ENCODE measurements at regions not wholly inside any gene's neighbourhood (a gene's known extent, or its start where the extent isn't known, plus 50 kb on each side); places are given as distances from the start of the nearest gene placed in this dataset.

DNA sequence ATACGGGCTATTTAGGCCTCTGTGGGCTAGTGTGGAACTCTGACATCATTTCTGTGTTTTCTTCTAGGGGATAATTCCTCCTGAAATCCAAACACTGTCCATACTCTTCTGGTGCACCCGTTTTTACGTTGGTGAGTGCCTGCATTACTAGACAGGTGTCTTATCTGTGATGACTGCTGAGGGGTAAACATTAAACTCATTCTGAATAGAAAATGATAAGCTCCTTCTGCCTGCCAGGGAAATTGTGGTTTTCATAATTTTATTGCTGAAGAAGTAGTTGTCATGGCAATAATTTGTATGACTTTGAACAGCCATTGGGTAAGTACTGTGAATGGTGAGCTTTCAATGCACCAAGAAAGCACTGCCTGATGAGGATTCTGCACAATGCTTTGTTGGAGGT is 705.6 kb downstream of the UTRN start:
- H3K9me3 ChIP-seq = no peaks in the 10 kb centered on the region
- intact Hi-C loops (cut with DNase I) = no loop called here
- H3K27ac ChIP-seq = no peak overlapping the region
- TF ChIP-seq POLR2A (IDR thresholded peaks at IDR 0.05) (no peak), CTCF (IDR thresholded peaks at IDR 0.05) (no peak)
- H3K36me3 ChIP-seq (replicated peaks in 1 of 2; ENCODE audit: insufficient read depth in 1 of 2, low read depth in 2 of 2) = no peaks in the 10 kb centered on the region
- no peak for ATAC-seq
- WGBS, 2 donors = 27 to 31% methylated on average over 3 of the region's 3 CpGs
- peaks cover 11% of the 10 kb centered on the region for H3K4me1 ChIP-seq
- DNase-seq = no peak
- no peaks in the 10 kb centered on the region for H3K27me3 ChIP-seq
- no peak overlapping the region for H3K4me3 ChIP-seq

DNA sequence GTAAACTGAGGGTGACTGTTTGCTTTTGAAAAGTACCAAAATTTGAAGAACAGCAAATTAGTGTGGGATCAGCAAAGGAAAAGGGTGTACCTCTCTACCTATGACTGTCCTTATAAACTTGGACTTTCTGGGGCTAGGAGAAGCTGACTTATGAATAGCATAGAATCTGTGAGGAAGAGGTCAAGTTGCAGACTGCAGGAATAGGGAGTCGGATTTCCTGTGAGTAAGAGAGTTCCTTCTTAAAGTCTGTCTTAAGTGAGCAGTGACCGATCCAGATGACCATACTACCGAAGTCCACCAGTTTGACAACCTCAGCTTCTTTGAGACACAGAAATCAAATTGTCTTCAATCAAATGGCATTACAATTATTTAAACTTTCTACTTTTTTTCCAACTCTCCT is 708.7 kb downstream of the UTRN start:
- H3K4me3 ChIP-seq = no peak overlapping the region
- intact Hi-C loops (cut with DNase I) = no loop called here
- H3K36me3 ChIP-seq (replicated peaks in 1 of 2; ENCODE audit: insufficient read depth in 1 of 2, low read depth in 2 of 2) = no peaks in the 10 kb centered on the region
- no peaks in the 10 kb centered on the region for H3K9me3 ChIP-seq
- H3K27ac ChIP-seq = no peak overlapping the region
- TF ChIP-seq CTCF (IDR thresholded peaks at IDR 0.05) (no peak), POLR2A (IDR thresholded peaks at IDR 0.05) (no peak)
- no peaks in the 10 kb centered on the region for H3K27me3 ChIP-seq
- DNase-seq (no peak), ATAC-seq (no peak)
- peaks cover 11% of the 10 kb centered on the region for H3K4me1 ChIP-seq
- WGBS, 2 donors = 87 to 97% methylated on average over 3 of the region's 3 CpGs

- Histone ChIP-seq H3K27me3 (no peaks in the 10 kb centered on the region), H3K4me1 (no peaks in the 10 kb centered on the region), H3K36me3 (replicated peaks in 1 of 2; ENCODE audit: insufficient read depth in 1 of 2, low read depth in 2 of 2) (no peaks in the 10 kb centered on the region), H3K4me3 (no peak overlapping the region), H3K9me3 (no peaks in the 10 kb centered on the region), H3K27ac (no peak overlapping the region)
- TF ChIP-seq POLR2A (IDR thresholded peaks at IDR 0.05) = no peak
- TF ChIP-seq CTCF (IDR thresholded peaks at IDR 0.05) = no peak
- intact Hi-C loops (cut with DNase I) = no loop called here
- no peak for ATAC-seq
- 80 to 83% methylated on average over 3 of the region's 3 CpGs for WGBS, 2 donors
- no peak for DNase-seq
These were observed 712.9 kb downstream of the UTRN start for GRCh38 chr6:144997996-144998395.

- H3K4me3 ChIP-seq = no peak overlapping the region
- H3K9me3 ChIP-seq = no peaks in the 10 kb centered on the region
- no peaks in the 10 kb centered on the region for H3K36me3 ChIP-seq (replicated peaks in 1 of 2; ENCODE audit: insufficient read depth in 1 of 2, low read depth in 2 of 2)
- TF ChIP-seq CTCF (IDR thresholded peaks at IDR 0.05) (no peak), POLR2A (IDR thresholded peaks at IDR 0.05) (no peak)
- DNase-seq = no peak
- no peak overlapping the region for H3K27ac ChIP-seq
- no peak for ATAC-seq
- H3K27me3 ChIP-seq = no peaks in the 10 kb centered on the region
- WGBS, 2 donors = 93 to 94% methylated on average over 1 of the region's 1 CpG
- intact Hi-C loops (cut with DNase I) = no loop called here
- no peaks in the 10 kb centered on the region for H3K4me1 ChIP-seq
These were observed 714.0 kb downstream of the UTRN start for GRCh38 chr6:144999127-144999526.

DNA sequence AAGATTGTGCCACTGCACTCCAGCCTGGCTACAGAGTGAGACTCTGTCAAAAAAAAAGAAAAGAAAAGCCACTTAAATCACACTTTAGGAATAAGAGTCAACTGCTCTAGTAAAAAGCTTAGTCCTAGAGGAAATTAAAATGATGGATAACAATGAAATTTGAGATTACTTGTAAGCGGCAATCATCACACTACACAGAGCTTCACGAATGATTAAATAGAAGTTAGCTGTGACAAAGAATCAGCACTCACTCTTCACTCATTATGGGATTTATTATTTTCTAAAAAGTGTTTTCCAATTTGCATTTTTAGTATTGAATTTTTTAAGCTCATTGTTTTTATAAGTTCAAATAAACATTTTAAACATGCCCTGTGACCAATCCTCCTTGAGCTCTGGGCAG is 718.0 kb downstream of the UTRN start:
- intact Hi-C loops (cut with DNase I) = no loop called here
- ATAC-seq (no peak), DNase-seq (no peak)
- no peak overlapping the region for H3K27ac ChIP-seq
- no peak overlapping the region for H3K4me3 ChIP-seq
- no peaks in the 10 kb centered on the region for H3K4me1 ChIP-seq
- no peaks in the 10 kb centered on the region for H3K9me3 ChIP-seq
- no peaks in the 10 kb centered on the region for H3K36me3 ChIP-seq (replicated peaks in 1 of 2; ENCODE audit: insufficient read depth in 1 of 2, low read depth in 2 of 2)
- 86 to 92% methylated on average over 2 of the region's 2 CpGs for WGBS, 2 donors
- no peaks in the 10 kb centered on the region for H3K27me3 ChIP-seq
- no peak for TF ChIP-seq POLR2A (IDR thresholded peaks at IDR 0.05)
- TF ChIP-seq CTCF (IDR thresholded peaks at IDR 0.05) = no peak
